ENCODE measurements at regions not wholly inside any gene's neighbourhood (a gene's known extent, or its start where the extent isn't known, plus 50 kb on each side); places are given as distances from the start of the nearest gene placed in this dataset.

- H3K4me3 Mint-ChIP-seq (ENCODE audit: low read depth, unreplicated experiment) = no peak overlapping the region
- intact Hi-C loops (cut with micrococcal nuclease; ENCODE audit: unreplicated experiment) = no loop called here
- no peaks in the 10 kb centered on the region for H3K36me3 Mint-ChIP-seq (ENCODE audit: insufficient read depth, unreplicated experiment)
- no peaks in the 10 kb centered on the region for H3K9me3 Mint-ChIP-seq (ENCODE audit: low read depth, unreplicated experiment)
- CTCF ChIA-PET = interaction anchor here (0.6 kb wide), 1 partner anchor 99 kb away, joined by 3 read pairs; no protein-coding TSS in a partner anchor
- DNase-seq = no peak
- no TSS peak for BruUV-seq (replicated peaks)
- no peaks in the 10 kb centered on the region for H3K27me3 Mint-ChIP-seq (ENCODE audit: unreplicated experiment)
- TF ChIP-seq CTCF (IDR thresholded peaks at IDR 0.05; ENCODE audit: unreplicated experiment) = no peak
- no peaks in the 10 kb centered on the region for H3K4me1 Mint-ChIP-seq (ENCODE audit: low read depth, unreplicated experiment)
- H3K27ac Mint-ChIP-seq (ENCODE audit: unreplicated experiment) = no peak overlapping the region
These were observed 296.3 kb downstream of the QKI start for GRCh38 chr6:163710532-163711470.

GRCh38 chr6:163709693-163710092, 295.2 kb downstream of the QKI start:
- Mint-ChIP-seq H3K9me3 (ENCODE audit: low read depth, unreplicated experiment) (no peaks in the 10 kb centered on the region), H3K27me3 (ENCODE audit: unreplicated experiment) (no peaks in the 10 kb centered on the region), H3K27ac (ENCODE audit: unreplicated experiment) (no peak overlapping the region), H3K36me3 (ENCODE audit: insufficient read depth, unreplicated experiment) (no peaks in the 10 kb centered on the region), H3K4me1 (ENCODE audit: low read depth, unreplicated experiment) (no peaks in the 10 kb centered on the region), H3K4me3 (ENCODE audit: low read depth, unreplicated experiment) (no peak overlapping the region)
- CTCF ChIA-PET = no interaction called here
- BruUV-seq (replicated peaks) = no TSS peak
- intact Hi-C loops (cut with micrococcal nuclease; ENCODE audit: unreplicated experiment) = no loop called here
- DNase-seq = no peak
- TF ChIP-seq CTCF (IDR thresholded peaks at IDR 0.05; ENCODE audit: unreplicated experiment) = no peak

- no peak overlapping the region for H3K27ac Mint-ChIP-seq (ENCODE audit: unreplicated experiment)
- H3K4me1 Mint-ChIP-seq (ENCODE audit: low read depth, unreplicated experiment) = no peaks in the 10 kb centered on the region
- DNase-seq = no peak
- H3K27me3 Mint-ChIP-seq (ENCODE audit: unreplicated experiment) = no peaks in the 10 kb centered on the region
- CTCF ChIA-PET = no interaction called here
- intact Hi-C loops (cut with micrococcal nuclease; ENCODE audit: unreplicated experiment) = no loop called here
- no peak for TF ChIP-seq CTCF (IDR thresholded peaks at IDR 0.05; ENCODE audit: unreplicated experiment)
- no peaks in the 10 kb centered on the region for H3K9me3 Mint-ChIP-seq (ENCODE audit: low read depth, unreplicated experiment)
- no peaks in the 10 kb centered on the region for H3K36me3 Mint-ChIP-seq (ENCODE audit: insufficient read depth, unreplicated experiment)
- BruUV-seq (replicated peaks) = no TSS peak
- H3K4me3 Mint-ChIP-seq (ENCODE audit: low read depth, unreplicated experiment) = no peak overlapping the region
These were observed 294.7 kb downstream of the QKI start for GRCh38 chr6:163709255-163709654.

- no peak overlapping the region for H3K4me3 Mint-ChIP-seq (ENCODE audit: low read depth, unreplicated experiment)
- no peaks in the 10 kb centered on the region for H3K27me3 Mint-ChIP-seq (ENCODE audit: unreplicated experiment)
- CTCF ChIA-PET = interaction anchor here (0.7 kb wide), 2 partner anchors 92 to 199 kb away, joined by 3 read pairs; no protein-coding TSS in a partner anchor
- H3K4me1 Mint-ChIP-seq (ENCODE audit: low read depth, unreplicated experiment) = no peaks in the 10 kb centered on the region
- intact Hi-C loops (cut with micrococcal nuclease; ENCODE audit: unreplicated experiment) = no loop called here
- no peak overlapping the region for H3K27ac Mint-ChIP-seq (ENCODE audit: unreplicated experiment)
- no peaks in the 10 kb centered on the region for H3K9me3 Mint-ChIP-seq (ENCODE audit: low read depth, unreplicated experiment)
- no peak for TF ChIP-seq CTCF (IDR thresholded peaks at IDR 0.05; ENCODE audit: unreplicated experiment)
- no peaks in the 10 kb centered on the region for H3K36me3 Mint-ChIP-seq (ENCODE audit: insufficient read depth, unreplicated experiment)
- DNase-seq = no peak
- BruUV-seq (replicated peaks) = no TSS peak
These were observed 293.9 kb downstream of the QKI start for GRCh38 chr6:163708466-163708865.
